Fibroblast of villous mesenchyme (primary cell): ENCODE measurements at regions not wholly inside any gene's neighbourhood (a gene's known extent, or its start where the extent isn't known, plus 50 kb on each side); places are given as distances from the start of the nearest gene placed in this dataset.

Experiments used
- DNase-seq: peaks from one replicate; pipeline ENCODE4 v3.0.0-alpha.2; 2010; ENCODE audit warnings: low read depth
- H3K4me3 ChIP-seq: 2 replicates; pipeline ENCODE4 v1.5.1; 2011; ENCODE audit warnings: low read depth, mild to moderate bottlenecking, low read length
- CTCF ChIP-seq: IDR thresholded peaks from 2 replicates; pipeline ENCODE4 v1.5.1; 2012; ENCODE audit warnings: low read depth, mild to moderate bottlenecking, low read length; ENCODE audit not compliant: insufficient read depth

DNA sequence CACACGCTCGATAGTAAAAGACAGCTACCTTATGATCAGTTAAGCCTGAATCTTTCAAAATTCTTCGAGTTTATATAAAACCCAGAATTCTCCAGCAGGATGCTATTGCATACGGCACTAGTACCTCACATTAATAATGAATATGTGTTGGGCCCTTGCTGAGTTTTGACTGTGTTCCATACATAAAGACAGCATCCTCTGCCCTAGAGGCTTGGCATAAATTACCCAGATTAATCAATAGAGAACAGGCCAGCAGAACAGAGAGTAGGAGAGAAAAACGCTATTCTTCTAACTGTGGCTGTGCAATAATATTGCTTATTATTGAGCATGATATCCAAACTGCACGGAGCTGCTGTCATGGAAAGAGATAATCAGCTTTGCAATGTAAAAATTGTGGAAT is 194.3 kb downstream of the SOX11 start:
- no peak for TF ChIP-seq CTCF
- no peak overlapping the region for H3K4me3 ChIP-seq
- no peak for DNase-seq

GRCh38 chr2:5888126-5888525 is 195.9 kb downstream of the SOX11 start:
- H3K4me3 ChIP-seq, result no peak overlapping the region
- no peak for DNase-seq
- no peak for TF ChIP-seq CTCF

DNA sequence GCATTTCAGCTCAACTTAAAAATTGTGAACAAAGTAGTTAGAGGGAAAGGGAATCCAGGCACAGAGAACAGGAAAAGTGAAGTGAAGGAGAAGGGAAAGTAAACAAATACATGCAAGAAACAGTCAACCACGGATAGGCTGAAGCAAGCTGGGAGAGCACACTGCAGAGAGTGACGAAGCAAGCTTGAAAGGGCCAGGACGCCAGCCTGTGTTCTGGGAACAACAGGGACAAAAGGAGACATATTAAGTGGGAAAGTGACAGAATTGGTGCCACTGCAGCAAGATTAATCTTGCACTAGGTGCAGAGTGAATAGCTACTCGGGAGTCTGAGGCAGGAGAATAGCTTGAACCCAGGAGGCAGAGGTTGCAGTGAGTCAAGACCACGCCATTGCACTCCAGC is 197.3 kb downstream of the SOX11 start:
- H3K4me3 ChIP-seq, result no peak overlapping the region
- no peak for TF ChIP-seq CTCF

GRCh38 chr2:5894355-5894754 is 202.2 kb downstream of the SOX11 start:
- no peak overlapping the region for H3K4me3 ChIP-seq
- no peak for TF ChIP-seq CTCF
- DNase-seq, result no peak

More for the DNA sequence above, 197.3 kb downstream of the SOX11 start:
- no peak for DNase-seq

DNA sequence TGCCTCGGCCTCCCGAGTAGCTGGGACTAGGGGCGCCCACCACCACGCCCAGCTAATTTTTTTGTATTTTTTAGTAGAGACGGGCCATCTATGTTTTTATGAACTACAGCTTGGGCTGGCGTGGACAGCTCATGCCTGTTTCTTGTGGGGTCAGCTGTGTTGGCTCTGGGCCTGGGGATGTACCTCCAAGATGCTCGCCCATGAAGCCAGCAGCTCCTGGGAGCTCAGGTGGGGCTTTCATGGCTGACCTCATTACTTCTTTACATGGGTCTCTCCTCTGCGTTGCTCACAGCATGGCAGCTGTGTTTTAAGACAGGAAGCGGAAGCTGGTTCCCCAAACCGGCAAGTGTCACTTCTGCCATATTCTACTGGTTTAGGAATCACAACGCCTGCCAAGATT is 203.1 kb downstream of the SOX11 start:
- TF ChIP-seq CTCF, result no peak
- no peak for DNase-seq

DNA sequence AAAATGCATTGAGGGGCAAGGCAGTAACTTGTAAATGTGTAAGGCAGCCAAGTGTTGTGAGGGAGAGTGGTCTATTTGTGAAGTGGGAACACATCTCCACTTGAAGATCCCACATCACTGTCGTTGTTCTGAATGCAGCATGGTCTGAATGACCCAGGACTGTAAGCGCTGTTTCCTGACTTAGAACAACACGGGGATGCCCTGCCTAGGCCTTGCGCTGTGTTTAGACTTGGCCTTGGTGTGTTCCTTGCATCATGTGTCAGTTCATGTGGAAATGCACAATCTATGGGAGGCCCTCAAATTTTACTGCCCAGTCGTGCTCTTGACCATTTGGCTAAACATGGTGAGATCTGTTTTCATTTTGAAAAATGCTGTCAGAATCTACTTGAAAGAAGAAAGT is 205.1 kb downstream of the SOX11 start:
- no peak overlapping the region for H3K4me3 ChIP-seq
- TF ChIP-seq CTCF, result no peak
- DNase-seq, result no peak

More for the DNA sequence above, 203.1 kb downstream of the SOX11 start:
- no peak overlapping the region for H3K4me3 ChIP-seq

- no peak for TF ChIP-seq CTCF
- no peak overlapping the region for H3K4me3 ChIP-seq
- no peak for DNase-seq
Measured at GRCh38 chr2:5898667-5899066, 206.5 kb downstream of the SOX11 start.
